OCI-LY3 (cell line): ENCODE measurements at regions not wholly inside any gene's neighbourhood (a gene's known extent, or its start where the extent isn't known, plus 50 kb on each side); places are given as distances from the start of the nearest gene placed in this dataset.

Source experiments
- CTCF ChIP-seq: fragments of 200-600, 300-600 bp; sonication (generic); IDR thresholded peaks from 2 replicates; pipeline ENCODE4 v1.5.1; 2014; ENCODE audit warnings: antibody characterized with exemption, low read length, low read depth
- EZH2phosphoT487 ChIP-seq: fragments of 200-600 bp; shearing (Covaris generic); IDR thresholded peaks from 2 replicates; pipeline ENCODE4 v1.6.1; 2018; ENCODE audit warnings: antibody characterized with exemption, mixed run types, low read depth

- TF ChIP-seq EZH2phosphoT487, result no peak
- TF ChIP-seq CTCF, result no peak
Observed at GRCh38 chr3:177451864-177452830, 254.9 kb upstream of the TBL1XR1 start.
